Astrocyte of the cerebellum (primary cell): ENCODE measurements at regions not wholly inside any gene's neighbourhood (a gene's known extent, or its start where the extent isn't known, plus 50 kb on each side); places are given as distances from the start of the nearest gene placed in this dataset.

ENCODE experiments used
- DNase-seq: peaks from one replicate; pipeline ENCODE4 v3.0.0-alpha.2; 2011; ENCODE audit warnings: low read depth
- H3K4me3 ChIP-seq: 2 replicates; pipeline ENCODE4 v1.5.1; 2011; ENCODE audit warnings: mild to moderate bottlenecking, low read depth, low read length, moderate library complexity
- CTCF ChIP-seq: IDR thresholded peaks from 2 replicates; pipeline ENCODE4 v1.5.1; 2012; ENCODE audit warnings: low read length, low read depth, moderate library complexity, mild to moderate bottlenecking; ENCODE audit errors: missing control alignments
- in situ Hi-C: cut with HindIII; loops from 2 replicates; pipeline ENCODE4 v1.10.0; 2017; ENCODE audit warnings: low sequenced_read_pairs

- DNase-seq = no peak
- TF ChIP-seq CTCF = no peak
- no peak overlapping the region for H3K4me3 ChIP-seq
- in situ Hi-C loops = no loop called here
Observed at GRCh38 chr3:118772036-118772435, 262.6 kb downstream of the IGSF11 start.

- no peak for TF ChIP-seq CTCF
- no peak overlapping the region for H3K4me3 ChIP-seq
- in situ Hi-C loops = no loop called here
- DNase-seq = no peak
Observed at GRCh38 chr3:118772547-118773011, 262.1 kb downstream of the IGSF11 start.

- no peak for TF ChIP-seq CTCF
- no peak for DNase-seq
- in situ Hi-C loops = no loop called here
- no peak overlapping the region for H3K4me3 ChIP-seq
Observed at GRCh38 chr3:118775021-118775420, 259.6 kb downstream of the IGSF11 start.

GRCh38 chr3:118778201-118778600 lies 256.4 kb downstream of the IGSF11 start:
- no peak overlapping the region for H3K4me3 ChIP-seq
- in situ Hi-C loops = no loop called here
- DNase-seq = no peak
- TF ChIP-seq CTCF = no peak

GRCh38 chr3:118781232-118781631 lies 253.4 kb downstream of the IGSF11 start:
- no peak for DNase-seq
- TF ChIP-seq CTCF = no peak
- H3K4me3 ChIP-seq = no peak overlapping the region
- in situ Hi-C loops = no loop called here

GRCh38 chr3:118781839-118782238 lies 252.8 kb downstream of the IGSF11 start:
- in situ Hi-C loops = no loop called here
- TF ChIP-seq CTCF = no peak
- no peak for DNase-seq
- H3K4me3 ChIP-seq = no peak overlapping the region

GRCh38 chr3:118782755-118783202 lies 251.9 kb downstream of the IGSF11 start:
- no peak for DNase-seq
- TF ChIP-seq CTCF = no peak
- no peak overlapping the region for H3K4me3 ChIP-seq
- in situ Hi-C loops = no loop called here
